HCT116 (cell line): ENCODE measurements at regions not wholly inside any gene's neighbourhood (a gene's known extent, or its start where the extent isn't known, plus 50 kb on each side); places are given as distances from the start of the nearest gene placed in this dataset.

Source experiments
- ATAC-seq: fragments of 200-7000 bp; cut with Tn5 transposase; 2 replicates; pipeline ENCODE4 v1.9.1; 2020; ENCODE audit warnings: mild to moderate bottlenecking, moderate library complexity
- BruUV-seq: library from RNA; stranded (reverse); fragments of 400-500 nt; replicated peaks from 2 replicates; lab custom pipeline; 2021; lab: Mats Ljungman, UMichigan
- CTCF ChIA-PET: fragments of 300-600 bp; sonication (Branson Sonifier 250); formaldehyde crosslinking; loops from one replicate; lab custom pipeline; 2021; ENCODE audit warnings: antibody characterized with exemption; lab: Charles Lee
- POLR2A ChIA-PET: fragments of 300-600, 350-600 bp; sonication (Branson Sonifier 250); formaldehyde crosslinking; loops from one replicate; lab custom pipeline; 2021; ENCODE audit warnings: antibody characterized with exemption; lab: Charles Lee
- RAD21 ChIA-PET, 2 experiments: fragments of 300-600 bp; sonication (Branson Sonifier 250); formaldehyde crosslinking; loops; one replicate each; lab custom pipeline; 2023; ENCODE audit warnings: low total read pairs in 2 of 2; ENCODE audit not compliant: uncharacterized antibody in 2 of 2, unreplicated experiment in 2 of 2, low non-redundant PET in 1 of 2; lab: Charles Lee
- DNase-seq: peaks from one replicate; pipeline ENCODE4 v3.0.0-alpha.2; 2010; ENCODE audit warnings: low read depth, low spot score
- H2AFZ ChIP-seq: fragments of 200-600 bp; shearing (Covaris generic), sonication (generic); 2 replicates; pipeline ENCODE4 v1.6.1; 2017; ENCODE audit warnings: low read depth, mixed run types, mixed read lengths, antibody characterized with exemption, low read length; ENCODE audit not compliant: poor library complexity, severe bottlenecking
- H3K27ac ChIP-seq: 2 replicates; pipeline ENCODE4 v1.5.1; 2012; ENCODE audit warnings: low read depth, low read length
- H3K27me3 ChIP-seq: fragments of 200-600 bp; sonication (generic); 2 replicates; pipeline ENCODE4 v1.6.1; 2016; ENCODE audit warnings: mixed run types, low read length, mixed read lengths; ENCODE audit not compliant: insufficient read depth
- H3K36me3 ChIP-seq, 2 experiments: fragments of 200-500 bp in 1 of 2; fragments of 200-600 bp in 1 of 2; sonication (Bioruptor generic) in 1 of 2; sonication (generic) in 1 of 2; 2 replicates each; pipeline versions ENCODE4 v1.5.1 to v1.6.1; 2014 to 2016; ENCODE audit warnings: low read length in 2 of 2, inconsistent platforms in 1 of 2, mixed read lengths in 1 of 2, mixed run types in 1 of 2; ENCODE audit not compliant: insufficient read depth in 2 of 2, control insufficient read depth in 1 of 2
- H3K4me1 ChIP-seq, 2 experiments: fragments of 200-600 bp in 1 of 2; sonication (generic) in 1 of 2; 2 replicates each; pipeline versions ENCODE4 v1.5.1 to v1.6.1; 2012 to 2017; ENCODE audit warnings: low read length in 2 of 2, inconsistent platforms in 1 of 2, mild to moderate bottlenecking in 1 of 2, mixed read lengths in 1 of 2, mixed run types in 1 of 2, moderate library complexity in 1 of 2; ENCODE audit not compliant: insufficient read depth in 2 of 2, control insufficient read depth in 1 of 2
- H3K4me2 ChIP-seq: fragments of 200-600 bp; sonication (generic); 2 replicates; pipeline ENCODE4 v1.6.1; 2017; ENCODE audit warnings: mixed run types, low read length, mixed read lengths
- H3K4me3 ChIP-seq, 2 experiments: fragments of 200-600 bp in 1 of 2; sonication (generic) in 1 of 2; replicated peaks in 1 of 2; 2 replicates each; pipeline ENCODE4 v1.5.1; 2011 to 2016; ENCODE audit warnings: low read length in 2 of 2, control low read depth in 1 of 2, low read depth in 1 of 2, mild to moderate bottlenecking in 1 of 2, mixed read lengths in 1 of 2, mixed run types in 1 of 2
- H3K79me2 ChIP-seq: fragments of 200-600 bp; sonication (generic); 2 replicates; pipeline ENCODE4 v1.6.1; 2017; ENCODE audit warnings: mild to moderate bottlenecking, mixed run types, low read length, moderate library complexity, mixed read lengths; ENCODE audit not compliant: insufficient read depth
- H3K9ac ChIP-seq: fragments of 200-600 bp; sonication (generic); 2 replicates; pipeline ENCODE4 v1.6.1; 2016; ENCODE audit warnings: low read length, mixed read lengths
- H3K9me2 ChIP-seq: fragments of 200-600 bp; sonication (generic), shearing (Covaris generic); 2 replicates; pipeline ENCODE4 v1.6.1; 2017; ENCODE audit warnings: mixed run types, mild to moderate bottlenecking, moderate library complexity; ENCODE audit not compliant: insufficient read depth
- H3K9me3 ChIP-seq, 2 experiments: fragments of 200-500 bp in 1 of 2; fragments of 200-600 bp in 1 of 2; sonication (Bioruptor generic) in 1 of 2; sonication (generic) in 1 of 2; 2 replicates each; pipeline ENCODE4 v1.6.1; 2014 to 2017; ENCODE audit warnings: low read length in 2 of 2, mixed read lengths in 2 of 2, inconsistent platforms in 1 of 2, low read depth in 1 of 2, mild to moderate bottlenecking in 1 of 2, mixed run types in 1 of 2, moderate library complexity in 1 of 2; ENCODE audit not compliant: control insufficient read depth in 1 of 2, insufficient read depth in 1 of 2
- H4K20me1 ChIP-seq: fragments of 200-600 bp; sonication (generic), shearing (Covaris generic); 2 replicates; pipeline ENCODE4 v1.6.1; 2017; ENCODE audit warnings: mixed run types, mild to moderate bottlenecking, moderate library complexity; ENCODE audit not compliant: insufficient read depth
- CBX3 ChIP-seq: IDR thresholded peaks from 2 replicates; pipeline ENCODE4 v1.6.1; 2012; ENCODE audit warnings: low read depth
- CEBPB ChIP-seq: IDR thresholded peaks from 2 replicates; pipeline ENCODE4 v1.6.1; 2012; ENCODE audit warnings: low read depth
- EGR1 ChIP-seq: IDR thresholded peaks from 2 replicates; pipeline ENCODE4 v1.6.1; 2012; ENCODE audit warnings: low read depth
- EZH2phosphoT487 ChIP-seq: fragments of 200-600 bp; IDR thresholded peaks from 2 replicates; pipeline ENCODE4 v1.6.1; 2018; ENCODE audit warnings: antibody characterized with exemption, borderline replicate concordance
- FOSL1 ChIP-seq: IDR thresholded peaks from 2 replicates; pipeline ENCODE4 v1.6.1; 2012; ENCODE audit warnings: low read depth
- MAX ChIP-seq: IDR thresholded peaks from 2 replicates; pipeline ENCODE4 v1.6.1; 2012
- POLR2A ChIP-seq: IDR thresholded peaks from 2 replicates; pipeline ENCODE4 v1.7.0; 2011; ENCODE audit warnings: borderline replicate concordance; ENCODE audit not compliant: insufficient read depth, insufficient read length; ENCODE audit errors: extremely low read depth
- POLR2AphosphoS5 ChIP-seq: IDR thresholded peaks from 2 replicates; pipeline ENCODE4 v1.6.1; 2011; ENCODE audit warnings: mild to moderate bottlenecking, low read depth, low read length, moderate library complexity
- RAD21 ChIP-seq: IDR thresholded peaks from 2 replicates; pipeline ENCODE4 v1.6.1; 2012; ENCODE audit warnings: low read depth, mild to moderate bottlenecking
- REST ChIP-seq: IDR thresholded peaks from 2 replicates; pipeline ENCODE4 v1.6.1; 2012; ENCODE audit warnings: low read depth
- SP1 ChIP-seq: IDR thresholded peaks from 2 replicates; pipeline ENCODE4 v1.6.1; 2012; ENCODE audit warnings: low read depth
- SRF ChIP-seq: IDR thresholded peaks from 2 replicates; pipeline ENCODE4 v1.6.1; 2012; ENCODE audit warnings: low read depth
- TCF7L2 ChIP-seq: IDR thresholded peaks from 2 replicates; pipeline ENCODE4 v1.7.0; 2011; ENCODE audit warnings: borderline replicate concordance, inconsistent platforms; ENCODE audit not compliant: insufficient read depth, insufficient read length; ENCODE audit errors: extremely low read depth
- YY1 ChIP-seq: IDR thresholded peaks from 2 replicates; pipeline ENCODE4 v1.6.1; 2011; ENCODE audit warnings: low read length, low read depth, moderate library complexity, mild to moderate bottlenecking; ENCODE audit not compliant: insufficient replicate concordance; ENCODE audit errors: extremely low read depth
- intact Hi-C: fragments of 100-400 bp; cut with micrococcal nuclease; formaldehyde crosslinking; loops from 2 replicates; pipeline ENCODE4 v1.10.0; 2022
- TF ChIP-seq, protein P1 (sequence below), 3 experiments: fragments of 200-600 bp in 1 of 3; sonication (generic) in 1 of 3; IDR thresholded peaks in 2 of 3; conservative IDR thresholded peaks in 1 of 3; 2 replicates each; pipeline ENCODE4 v1.5.1; 2012 to 2017; ENCODE audit warnings: low read depth in 2 of 3, low read length in 2 of 3, antibody characterized with exemption in 1 of 3, borderline replicate concordance in 1 of 3, control low read depth in 1 of 3, mild to moderate bottlenecking in 1 of 3, mixed read lengths in 1 of 3, mixed run types in 1 of 3, moderate library complexity in 1 of 3; ENCODE audit not compliant: insufficient read depth in 1 of 3
- TF ChIP-seq, protein P2 (sequence below): IDR thresholded peaks from 2 replicates; pipeline ENCODE4 v1.6.1; 2011; ENCODE audit warnings: mild to moderate bottlenecking, low read length, moderate library complexity; ENCODE audit not compliant: insufficient replicate concordance; ENCODE audit errors: extremely low read depth

DNA sequence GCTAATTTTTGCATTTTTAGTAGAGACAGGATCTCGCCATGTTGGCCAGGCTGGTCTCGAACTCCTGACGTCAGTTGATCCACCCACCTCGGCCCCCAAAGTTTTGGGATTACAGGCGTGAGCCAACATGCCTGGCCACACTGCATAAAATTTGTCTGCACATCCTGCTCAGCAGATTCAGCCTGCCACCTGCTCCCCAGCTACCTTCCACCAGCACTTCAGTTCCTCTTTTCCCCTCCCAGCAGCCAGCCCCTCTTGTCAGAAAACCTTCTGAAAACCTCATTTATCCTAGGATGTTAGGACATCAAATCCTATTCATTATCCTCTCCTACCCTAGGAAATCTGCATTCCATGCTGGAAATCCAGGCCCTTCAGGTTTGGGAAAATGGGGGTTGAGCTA is 78.2 kb upstream of the CALM2 start:
- no TSS peak for BruUV-seq
- ChIA-PET RAD21 (no interaction called here), CTCF (no interaction called here), POLR2A (no interaction called here)
- ATAC-seq: no peak
- H3K4me2 ChIP-seq: no peak overlapping the region
- no peaks in the 10 kb centered on the region for H3K9me3 ChIP-seq
- peaks cover 9 to 14% of the 10 kb centered on the region in 2 experiments; a peak in 3 of 4 replicates for H3K4me1 ChIP-seq
- intact Hi-C loops: no loop called here
- H3K79me2 ChIP-seq: no peaks in the 10 kb centered on the region
- no peaks in the 10 kb centered on the region for H4K20me1 ChIP-seq
- no peak for TF ChIP-seq CBX3
- TF ChIP-seq REST: no peak
- no peak for TF ChIP-seq MAX
- no peak for TF ChIP-seq SP1
- no peak for TF ChIP-seq POLR2A
- no peak for TF ChIP-seq TCF7L2
- no peak for TF ChIP-seq POLR2AphosphoS5
- TF ChIP-seq FOSL1: no peak
- TF ChIP-seq, protein P1, sequence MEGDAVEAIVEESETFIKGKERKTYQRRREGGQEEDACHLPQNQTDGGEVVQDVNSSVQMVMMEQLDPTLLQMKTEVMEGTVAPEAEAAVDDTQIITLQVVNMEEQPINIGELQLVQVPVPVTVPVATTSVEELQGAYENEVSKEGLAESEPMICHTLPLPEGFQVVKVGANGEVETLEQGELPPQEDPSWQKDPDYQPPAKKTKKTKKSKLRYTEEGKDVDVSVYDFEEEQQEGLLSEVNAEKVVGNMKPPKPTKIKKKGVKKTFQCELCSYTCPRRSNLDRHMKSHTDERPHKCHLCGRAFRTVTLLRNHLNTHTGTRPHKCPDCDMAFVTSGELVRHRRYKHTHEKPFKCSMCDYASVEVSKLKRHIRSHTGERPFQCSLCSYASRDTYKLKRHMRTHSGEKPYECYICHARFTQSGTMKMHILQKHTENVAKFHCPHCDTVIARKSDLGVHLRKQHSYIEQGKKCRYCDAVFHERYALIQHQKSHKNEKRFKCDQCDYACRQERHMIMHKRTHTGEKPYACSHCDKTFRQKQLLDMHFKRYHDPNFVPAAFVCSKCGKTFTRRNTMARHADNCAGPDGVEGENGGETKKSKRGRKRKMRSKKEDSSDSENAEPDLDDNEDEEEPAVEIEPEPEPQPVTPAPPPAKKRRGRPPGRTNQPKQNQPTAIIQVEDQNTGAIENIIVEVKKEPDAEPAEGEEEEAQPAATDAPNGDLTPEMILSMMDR (IDR thresholded peaks at IDR 0.05 in 2 of 3, conservative IDR thresholded peaks at IDR 0.05 in 1 of 3; ENCODE audit: borderline replicate concordance in 1 of 3, insufficient read depth in 1 of 3, low read depth in 2 of 3, low read length in 2 of 3): no peak
- TF ChIP-seq EZH2phosphoT487: no peak
- no peak for TF ChIP-seq EGR1
- no peak for TF ChIP-seq CEBPB
- TF ChIP-seq SRF: no peak
- TF ChIP-seq YY1: no peak
- TF ChIP-seq, protein P2, sequence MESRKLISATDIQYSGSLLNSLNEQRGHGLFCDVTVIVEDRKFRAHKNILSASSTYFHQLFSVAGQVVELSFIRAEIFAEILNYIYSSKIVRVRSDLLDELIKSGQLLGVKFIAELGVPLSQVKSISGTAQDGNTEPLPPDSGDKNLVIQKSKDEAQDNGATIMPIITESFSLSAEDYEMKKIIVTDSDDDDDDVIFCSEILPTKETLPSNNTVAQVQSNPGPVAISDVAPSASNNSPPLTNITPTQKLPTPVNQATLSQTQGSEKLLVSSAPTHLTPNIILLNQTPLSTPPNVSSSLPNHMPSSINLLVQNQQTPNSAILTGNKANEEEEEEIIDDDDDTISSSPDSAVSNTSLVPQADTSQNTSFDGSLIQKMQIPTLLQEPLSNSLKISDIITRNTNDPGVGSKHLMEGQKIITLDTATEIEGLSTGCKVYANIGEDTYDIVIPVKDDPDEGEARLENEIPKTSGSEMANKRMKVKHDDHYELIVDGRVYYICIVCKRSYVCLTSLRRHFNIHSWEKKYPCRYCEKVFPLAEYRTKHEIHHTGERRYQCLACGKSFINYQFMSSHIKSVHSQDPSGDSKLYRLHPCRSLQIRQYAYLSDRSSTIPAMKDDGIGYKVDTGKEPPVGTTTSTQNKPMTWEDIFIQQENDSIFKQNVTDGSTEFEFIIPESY: no peak
- no peak for TF ChIP-seq RAD21
- H3K36me3 ChIP-seq: no peaks in the 10 kb centered on the region
- DNase-seq: no peak
- H2AFZ ChIP-seq: no peak overlapping the region
- H3K4me3 ChIP-seq: no peak overlapping the region
- H3K9me2 ChIP-seq: no peaks in the 10 kb centered on the region
- no peaks in the 10 kb centered on the region for H3K27me3 ChIP-seq
- no peak overlapping the region for H3K27ac ChIP-seq
- no peak overlapping the region for H3K9ac ChIP-seq
